GM12872 (cell line): ENCODE measurements at regions not wholly inside any gene's neighbourhood (a gene's known extent, or its start where the extent isn't known, plus 50 kb on each side); places are given as distances from the start of the nearest gene placed in this dataset.

Source experiments
- CTCF ChIP-seq: IDR thresholded peaks from 3 replicates; pipeline ENCODE4 v1.5.1; 2011; ENCODE audit warnings: low read depth, mild to moderate bottlenecking, low read length, moderate library complexity; ENCODE audit not compliant: insufficient read depth

GRCh38 chr17:83174362-83175118, 95.1 kb downstream of the METRNL start:
- TF ChIP-seq CTCF, result peak; percentile 23; the same call in 2 of the 3 replicates

GRCh38 chr17:83175119-83175821, 95.9 kb downstream of the METRNL start:
- TF ChIP-seq CTCF, result no peak

GRCh38 chr17:83175822-83176622, 96.6 kb downstream of the METRNL start:
- no peak for TF ChIP-seq CTCF

- TF ChIP-seq CTCF, result no peak
Observed at GRCh38 chr17:83176623-83177583, 97.5 kb downstream of the METRNL start.

- no peak for TF ChIP-seq CTCF
Observed at GRCh38 chr17:83177611-83178532, 98.5 kb downstream of the METRNL start.

- TF ChIP-seq CTCF, result no peak
Observed at GRCh38 chr17:83178533-83179304, 99.3 kb downstream of the METRNL start.
